K562 (cell line): ENCODE measurements at regions not wholly inside any gene's neighbourhood (a gene's known extent, or its start where the extent isn't known, plus 50 kb on each side); places are given as distances from the start of the nearest gene placed in this dataset.

Source experiments
- ATAC-seq: fragments of 200-7000 bp; cut with Tn5 transposase; 3 replicates; pipeline ENCODE4 v1.9.1; 2020; ENCODE audit warnings: moderate library complexity
- BruUV-seq: library from RNA; stranded (reverse); fragments of 400-500 nt; replicated peaks from 2 replicates; lab custom pipeline; 2021; lab: Mats Ljungman, UMichigan
- CTCF ChIA-PET: fragments of 300-600 bp; formaldehyde crosslinking; extraction: SDS; loops from one replicate; lab custom pipeline; 2021; ENCODE audit warnings: low intra/inter-chr PET ratio; lab: Yijun Ruan, JAX
- POLR2A ChIA-PET: fragments of 300-600, 350-650 bp; sonication (Branson Sonifier 250); formaldehyde crosslinking; extraction: SDS; loops from one replicate; lab custom pipeline; 2021; ENCODE audit warnings: antibody characterized with exemption, inconsistent platforms; lab: Yijun Ruan, JAX
- DNase-seq, 4 experiments: peaks; one replicate each; pipeline versions ENCODE4 v3.0.0 to v3.0.0-alpha.2; 2011 to 2018; ENCODE audit warnings: low spot score in 3 of 4, mixed read lengths in 3 of 4; ENCODE audit errors: extremely low read depth in 1 of 4
- FAIRE-seq: peaks from 2 replicates; lab custom pipeline; 2011; peaks lifted over from hg19 to GRCh38; lab: Jason Lieb, UNC
- H2AFZ ChIP-seq: 2 replicates; pipeline ENCODE4 v1.6.0; 2011; ENCODE audit warnings: low read depth, low read length, control low read depth, inconsistent platforms
- H3K27ac ChIP-seq: fragments of 200-600 bp; 3 replicates; pipeline ENCODE4 v1.8.0; 2011; ENCODE audit warnings: low read depth, mild to moderate bottlenecking, control low read depth, inconsistent platforms, low read length, moderate library complexity, mixed read lengths; ENCODE audit errors: extremely low read depth
- H3K27me3 ChIP-seq, 2 experiments: fragments of 300-600 bp in 1 of 2; 2 replicates in 1 of 2; 3 replicates in 1 of 2; pipeline versions ENCODE4 v1.6.0 to v1.8.0; 2011; ENCODE audit warnings: inconsistent platforms in 2 of 2, low read length in 2 of 2, mild to moderate bottlenecking in 1 of 2, mixed read lengths in 1 of 2, moderate library complexity in 1 of 2; ENCODE audit not compliant: control insufficient read depth in 2 of 2, insufficient read depth in 2 of 2
- H3K36me3 ChIP-seq: fragments of 300-600 bp; 3 replicates; pipeline ENCODE4 v1.8.0; 2011; ENCODE audit warnings: mild to moderate bottlenecking, low read length, inconsistent platforms; ENCODE audit not compliant: control insufficient read depth, insufficient read depth
- H3K4me1 ChIP-seq, 2 experiments: fragments of 200-600 bp in 1 of 2; replicated peaks in 1 of 2; 2 replicates in 1 of 2; 3 replicates in 1 of 2; pipeline versions ENCODE4 v1.5.1 to v1.8.0; 2011; ENCODE audit warnings: inconsistent platforms in 2 of 2, low read length in 2 of 2, mild to moderate bottlenecking in 1 of 2, mixed read lengths in 1 of 2, moderate library complexity in 1 of 2; ENCODE audit not compliant: control insufficient read depth in 2 of 2, insufficient read depth in 2 of 2
- H3K4me2 ChIP-seq: 2 replicates; pipeline ENCODE4 v1.6.1; 2011; ENCODE audit warnings: low read length, control low read depth, inconsistent platforms, mixed read lengths; ENCODE audit not compliant: insufficient read depth
- H3K4me3 ChIP-seq: fragments of 200-600 bp; sonication (generic), shearing (Covaris generic); 2 replicates; pipeline ENCODE4 v1.5.1; 2016; ENCODE audit warnings: control low read depth, inconsistent platforms
- H3K79me2 ChIP-seq: fragments of 200-600 bp; 3 replicates; pipeline ENCODE4 v1.8.0; 2011; ENCODE audit warnings: low read length, inconsistent platforms; ENCODE audit not compliant: control insufficient read depth, insufficient read depth
- H3K9ac ChIP-seq, 2 experiments: 2 replicates each; pipeline versions ENCODE4 v1.6.0 to v1.6.1; 2011; ENCODE audit warnings: low read depth in 2 of 2, low read length in 2 of 2, control low read depth in 1 of 2, inconsistent platforms in 1 of 2, mild to moderate bottlenecking in 1 of 2, mixed read lengths in 1 of 2; ENCODE audit not compliant: insufficient read depth in 1 of 2
- H3K9me1 ChIP-seq: one replicate; pipeline ENCODE4 v1.6.0; 2011; ENCODE audit warnings: inconsistent platforms, mild to moderate bottlenecking, low read length, moderate library complexity; ENCODE audit not compliant: control insufficient read depth, insufficient read depth
- H3K9me3 ChIP-seq: replicated peaks from 2 replicates; pipeline ENCODE4 v1.5.1; 2011; ENCODE audit warnings: low read depth, low read length, inconsistent platforms; ENCODE audit not compliant: control insufficient read depth, insufficient read depth
- H4K20me1 ChIP-seq: replicated peaks from 2 replicates; pipeline ENCODE4 v1.6.1; 2011; ENCODE audit warnings: low read length, inconsistent platforms, mixed read lengths; ENCODE audit not compliant: control insufficient read depth, insufficient read depth
- ATF7 ChIP-seq: fragments of 450-650 bp; IDR thresholded peaks from 2 replicates; pipeline ENCODE4 v1.7.1; 2014; ENCODE audit warnings: mild to moderate bottlenecking, moderate library complexity
- NR3C1 ChIP-seq: sonication (generic); formaldehyde crosslinking; IDR thresholded peaks from 2 replicates; pipeline ENCODE4 v1.8.1; 2022; ENCODE audit warnings: missing genetic modification reagents
- STAT5A ChIP-seq: IDR thresholded peaks from 2 replicates; pipeline ENCODE4 v1.6.1; 2012; ENCODE audit warnings: low read length, inconsistent platforms, borderline replicate concordance
- ZNF408 ChIP-seq: fragments of 250-450 bp; sonication (Bioruptor Pico); IDR thresholded peaks from 2 replicates; pipeline ENCODE4 v1.4.0; 2020; ENCODE audit warnings: low read depth, mild to moderate bottlenecking, moderate library complexity
- WGBS: fragments of 100-300 bp; shearing (Covaris generic); methylation state at CpG from one replicate; pipeline ENCODE4 v1.1.6; 2016; ENCODE audit warnings: low coverage, mixed read lengths; ENCODE audit not compliant: insufficient coverage; ENCODE audit errors: missing lambda C conversion rate; 5-methylcytosine and 5-hydroxymethylcytosine counted together
- in situ Hi-C: fragments of 300-500 bp; cut with MboI; formaldehyde crosslinking; loops from 4 replicates; pipeline ENCODE4 v1.15.0; 2018; ENCODE audit warnings: inconsistent platforms, mixed read lengths
- intact Hi-C: fragments of 100-400 bp; cut with micrococcal nuclease; formaldehyde crosslinking; loops from 2 replicates; pipeline ENCODE4 v1.14.2; 2022
- TF ChIP-seq, protein P1 (sequence below), 2 experiments: fragments of 150-350 bp in 1 of 2; IDR thresholded peaks; 2 replicates each; pipeline ENCODE4 v1.6.1; 2012 to 2016; ENCODE audit warnings: low read depth in 2 of 2, low read length in 2 of 2, mild to moderate bottlenecking in 1 of 2, moderate library complexity in 1 of 2
- TF ChIP-seq, protein P2 (sequence below): fragments of 250-450 bp; sonication (Bioruptor Pico); IDR thresholded peaks from 2 replicates; pipeline ENCODE4 v1.8.0; 2022; ENCODE audit warnings: inconsistent platforms

DNA sequence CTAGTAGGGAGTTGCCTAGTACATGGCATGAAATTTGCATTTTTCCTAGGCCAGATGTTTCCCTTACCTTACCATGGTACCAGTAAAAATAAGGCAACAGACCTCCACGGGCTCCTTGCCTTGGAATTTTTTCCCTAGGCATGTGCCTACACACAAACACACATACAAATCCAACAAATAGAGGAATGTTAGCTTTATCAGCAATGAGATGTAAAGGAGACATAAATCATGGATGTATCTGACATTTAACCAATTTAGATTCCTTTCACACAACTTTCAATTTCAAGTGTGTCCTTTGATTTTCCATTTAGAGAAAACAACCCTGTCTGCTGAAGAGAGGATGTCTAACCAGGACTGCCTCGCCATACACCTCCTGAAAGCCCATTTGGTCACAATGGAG is 209.7 kb upstream of the SP4 start (continued):
- TF ChIP-seq NR3C1 (CRISPR knock-in tag), result no peak
- TF ChIP-seq, protein P1, sequence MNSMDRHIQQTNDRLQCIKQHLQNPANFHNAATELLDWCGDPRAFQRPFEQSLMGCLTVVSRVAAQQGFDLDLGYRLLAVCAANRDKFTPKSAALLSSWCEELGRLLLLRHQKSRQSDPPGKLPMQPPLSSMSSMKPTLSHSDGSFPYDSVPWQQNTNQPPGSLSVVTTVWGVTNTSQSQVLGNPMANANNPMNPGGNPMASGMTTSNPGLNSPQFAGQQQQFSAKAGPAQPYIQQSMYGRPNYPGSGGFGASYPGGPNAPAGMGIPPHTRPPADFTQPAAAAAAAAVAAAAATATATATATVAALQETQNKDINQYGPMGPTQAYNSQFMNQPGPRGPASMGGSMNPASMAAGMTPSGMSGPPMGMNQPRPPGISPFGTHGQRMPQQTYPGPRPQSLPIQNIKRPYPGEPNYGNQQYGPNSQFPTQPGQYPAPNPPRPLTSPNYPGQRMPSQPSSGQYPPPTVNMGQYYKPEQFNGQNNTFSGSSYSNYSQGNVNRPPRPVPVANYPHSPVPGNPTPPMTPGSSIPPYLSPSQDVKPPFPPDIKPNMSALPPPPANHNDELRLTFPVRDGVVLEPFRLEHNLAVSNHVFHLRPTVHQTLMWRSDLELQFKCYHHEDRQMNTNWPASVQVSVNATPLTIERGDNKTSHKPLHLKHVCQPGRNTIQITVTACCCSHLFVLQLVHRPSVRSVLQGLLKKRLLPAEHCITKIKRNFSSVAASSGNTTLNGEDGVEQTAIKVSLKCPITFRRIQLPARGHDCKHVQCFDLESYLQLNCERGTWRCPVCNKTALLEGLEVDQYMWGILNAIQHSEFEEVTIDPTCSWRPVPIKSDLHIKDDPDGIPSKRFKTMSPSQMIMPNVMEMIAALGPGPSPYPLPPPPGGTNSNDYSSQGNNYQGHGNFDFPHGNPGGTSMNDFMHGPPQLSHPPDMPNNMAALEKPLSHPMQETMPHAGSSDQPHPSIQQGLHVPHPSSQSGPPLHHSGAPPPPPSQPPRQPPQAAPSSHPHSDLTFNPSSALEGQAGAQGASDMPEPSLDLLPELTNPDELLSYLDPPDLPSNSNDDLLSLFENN (IDR thresholded peaks at IDR 0.05; ENCODE audit: low read depth in 2 of 2, low read length in 2 of 2), result no peak
- TF ChIP-seq, protein P2, sequence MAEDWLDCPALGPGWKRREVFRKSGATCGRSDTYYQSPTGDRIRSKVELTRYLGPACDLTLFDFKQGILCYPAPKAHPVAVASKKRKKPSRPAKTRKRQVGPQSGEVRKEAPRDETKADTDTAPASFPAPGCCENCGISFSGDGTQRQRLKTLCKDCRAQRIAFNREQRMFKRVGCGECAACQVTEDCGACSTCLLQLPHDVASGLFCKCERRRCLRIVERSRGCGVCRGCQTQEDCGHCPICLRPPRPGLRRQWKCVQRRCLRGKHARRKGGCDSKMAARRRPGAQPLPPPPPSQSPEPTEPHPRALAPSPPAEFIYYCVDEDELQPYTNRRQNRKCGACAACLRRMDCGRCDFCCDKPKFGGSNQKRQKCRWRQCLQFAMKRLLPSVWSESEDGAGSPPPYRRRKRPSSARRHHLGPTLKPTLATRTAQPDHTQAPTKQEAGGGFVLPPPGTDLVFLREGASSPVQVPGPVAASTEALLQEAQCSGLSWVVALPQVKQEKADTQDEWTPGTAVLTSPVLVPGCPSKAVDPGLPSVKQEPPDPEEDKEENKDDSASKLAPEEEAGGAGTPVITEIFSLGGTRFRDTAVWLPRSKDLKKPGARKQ, result no peak

DNA sequence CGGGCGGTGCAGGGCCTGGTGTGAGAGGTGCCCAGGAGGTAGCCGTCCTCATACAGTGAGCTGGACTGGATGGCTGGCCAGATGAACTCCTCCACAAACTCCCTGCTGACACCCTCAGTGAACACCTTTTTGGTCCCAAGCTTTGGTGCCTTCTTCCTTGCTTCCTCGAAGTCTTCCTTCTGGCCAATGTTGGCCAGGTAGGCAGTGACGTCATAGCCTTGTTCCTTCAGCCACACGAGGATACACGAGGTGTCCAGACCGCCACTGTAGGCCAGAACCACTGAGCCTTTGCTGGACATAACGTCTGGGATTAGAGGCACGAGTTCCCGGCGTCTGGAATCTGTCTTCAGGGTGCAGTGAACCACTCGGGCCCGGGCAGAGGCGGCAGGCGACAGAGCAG is 206.8 kb upstream of the SP4 start:
- DNase-seq (no peak), ATAC-seq (no peak), FAIRE-seq (no peak)
- ChIA-PET POLR2A (no interaction called here), CTCF (no interaction called here)
- H2AFZ ChIP-seq, result no peak overlapping the region
- intact Hi-C loops, result no loop called here
- no peaks in the 10 kb centered on the region for H3K9me3 ChIP-seq
- H3K27ac ChIP-seq, result no peak overlapping the region
- H3K4me1 ChIP-seq, result no peaks in the 10 kb centered on the region
- no peaks in the 10 kb centered on the region for H4K20me1 ChIP-seq
- no peaks in the 10 kb centered on the region for H3K9me1 ChIP-seq
- in situ Hi-C loops, result no loop called here
- no TSS peak for BruUV-seq
- H3K4me3 ChIP-seq, result no peak overlapping the region
- H3K27me3 ChIP-seq, result peaks cover 0 to 12% of the 10 kb centered on the region in 2 experiments; a peak in 2 of 5 replicates
- H3K79me2 ChIP-seq, result no peaks in the 10 kb centered on the region
- H3K4me2 ChIP-seq, result no peak overlapping the region
- no peaks in the 10 kb centered on the region for H3K36me3 ChIP-seq
- WGBS, result 1% methylated on average over 16 of the region's 16 CpGs
- no peak overlapping the region for H3K9ac ChIP-seq
- TF ChIP-seq ZNF408 (CRISPR knock-in tag) (no peak), STAT5A (no peak), ATF7 (0 out of 2 replicates have a peak, but pooled peaks have one; percentile 12)
